ENCODE measurements at regions not wholly inside any gene's neighbourhood (a gene's known extent, or its start where the extent isn't known, plus 50 kb on each side); places are given as distances from the start of the nearest gene placed in this dataset.
"Not testable (repeated sequence)": the region's sequence is repeated elsewhere in the genome, so short reads cannot be mapped to it uniquely, and the experiment has no call there.

- no peak for DNase-seq
Measured at GRCh38 chr9:115759426-115759825, 394.2 kb upstream of the PAPPA start.

- no peak for DNase-seq
Measured at GRCh38 chr9:115764645-115765044, 388.9 kb upstream of the PAPPA start.

- DNase-seq, result no peak
Measured at GRCh38 chr9:115765060-115765459, 388.5 kb upstream of the PAPPA start.

- no peak for DNase-seq
Measured at GRCh38 chr9:115766370-115766955, 387.1 kb upstream of the PAPPA start.

- DNase-seq, result no peak
Measured at GRCh38 chr9:115770521-115770920, 383.1 kb upstream of the PAPPA start.

- DNase-seq, result no peak
Measured at GRCh38 chr9:115775659-115776058, 377.9 kb upstream of the PAPPA start.

GRCh38 chr9:115777610-115778009 lies 376.0 kb upstream of the PAPPA start:
- DNase-seq, result no peak

GRCh38 chr9:115781070-115781736 lies 372.4 kb upstream of the PAPPA start:
- DNase-seq, result no peak

GRCh38 chr9:115786321-115786720 lies 367.3 kb upstream of the PAPPA start:
- no peak for DNase-seq

- DNase-seq, result no peak
Measured at GRCh38 chr9:115790520-115790919, 363.1 kb upstream of the PAPPA start.

GRCh38 chr9:115794921-115795475 lies 358.6 kb upstream of the PAPPA start:
- DNase-seq, result no peak

- DNase-seq, result no peak
Measured at GRCh38 chr9:115799734-115800133, 353.9 kb upstream of the PAPPA start.

GRCh38 chr9:115804206-115804605 lies 349.4 kb upstream of the PAPPA start:
- no peak for DNase-seq

GRCh38 chr9:115808108-115808507 lies 345.5 kb upstream of the PAPPA start:
- DNase-seq, result no peak

GRCh38 chr9:115808695-115809094 lies 344.9 kb upstream of the PAPPA start:
- no peak for DNase-seq

GRCh38 chr9:115810166-115810565 lies 343.4 kb upstream of the PAPPA start:
- DNase-seq, result no peak

GRCh38 chr9:115814081-115814480 lies 339.5 kb upstream of the PAPPA start:
- DNase-seq, result no peak

GRCh38 chr9:115815786-115816185 lies 337.8 kb upstream of the PAPPA start:
- DNase-seq, result no peak

GRCh38 chr9:115818651-115819050 lies 334.9 kb upstream of the PAPPA start:
- DNase-seq, result not testable (repeated sequence)

GRCh38 chr9:115832031-115832430 lies 321.6 kb upstream of the PAPPA start:
- DNase-seq, result no peak

GRCh38 chr9:115837618-115838017 lies 316.0 kb upstream of the PAPPA start:
- no peak for DNase-seq

- no peak for DNase-seq
Measured at GRCh38 chr9:115838417-115838816, 315.2 kb upstream of the PAPPA start.

GRCh38 chr9:115844433-115844832 lies 309.2 kb upstream of the PAPPA start:
- not testable (repeated sequence) for DNase-seq

GRCh38 chr9:115845648-115846312 lies 307.8 kb upstream of the PAPPA start:
- no peak for DNase-seq
